B cell (primary cell): ENCODE measurements at regions not wholly inside any gene's neighbourhood (a gene's known extent, or its start where the extent isn't known, plus 50 kb on each side); places are given as distances from the start of the nearest gene placed in this dataset.

Source experiments
- ATAC-seq: fragments of 200-7000 bp; cut with Tn5 transposase; one replicate; pipeline ENCODE4 v1.10.0; 2021; ENCODE audit warnings: low read depth, mild to moderate bottlenecking, moderate number of reproducible peaks, moderate library complexity
- CTCF ChIA-PET: fragments of 350-600 bp; sonication (Branson Sonifier 250); formaldehyde crosslinking; loops from one replicate; lab custom pipeline; 2021; ENCODE audit warnings: antibody characterized with exemption, inconsistent platforms; lab: Charles Lee
- POLR2A ChIA-PET: fragments of 350-600 bp; sonication (Branson Sonifier 250); formaldehyde crosslinking; loops from one replicate; lab custom pipeline; 2021; ENCODE audit warnings: antibody characterized with exemption; lab: Charles Lee
- DNase-seq: peaks from one replicate; pipeline ENCODE4 v3.0.0; 2013
- H2AFZ ChIP-seq: 2 replicates; pipeline ENCODE4 v1.6.1; 2012; ENCODE audit warnings: mild to moderate bottlenecking, low read depth, low read length; ENCODE audit not compliant: insufficient read depth, poor library complexity, severe bottlenecking
- H3K27ac ChIP-seq, 2 donors: 1 replicate in 1 of 2; 2 replicates in 1 of 2; pipeline ENCODE4 v1.5.1; 2012 to 2013; ENCODE audit warnings: low read length in 2 of 2, mild to moderate bottlenecking in 2 of 2, moderate library complexity in 1 of 2
- H3K27me3 ChIP-seq, 4 experiments: fragments of 200-600 bp in 1 of 4; sonication (generic) in 1 of 4; replicated peaks in 1 of 4; 1 replicate in 2 of 4; 2 replicates in 2 of 4; pipeline versions ENCODE4 v1.6.1 to v1.7.0; 2013 to 2016; ENCODE audit warnings: low read length in 3 of 4, mild to moderate bottlenecking in 2 of 4, mixed read lengths in 1 of 4, moderate library complexity in 1 of 4; ENCODE audit not compliant: insufficient read depth in 4 of 4, control insufficient read depth in 3 of 4; ENCODE audit errors: control extremely low read depth in 1 of 4
- H3K36me3 ChIP-seq, 2 experiments: replicated peaks in 1 of 2; 1 replicate in 1 of 2; 2 replicates in 1 of 2; pipeline versions ENCODE4 v1.6.1 to v1.7.1; 2013; ENCODE audit warnings: low read length in 1 of 2; ENCODE audit not compliant: insufficient read depth in 2 of 2, control insufficient read depth in 1 of 2; ENCODE audit errors: control extremely low read depth in 1 of 2, extremely low read depth in 1 of 2
- H3K4me1 ChIP-seq, 2 donors: fragments of 200-600 bp in 1 of 2; sonication (generic) in 1 of 2; 1 replicate in 1 of 2; 2 replicates in 1 of 2; pipeline versions ENCODE4 v1.5.1 to v1.6.1; 2013 to 2017; ENCODE audit warnings: low read length in 2 of 2; ENCODE audit not compliant: control insufficient read depth in 2 of 2, insufficient read depth in 2 of 2
- H3K4me2 ChIP-seq: replicated peaks from 2 replicates; pipeline ENCODE3; 2012; ENCODE audit warnings: mild to moderate bottlenecking, low read depth, low read length; ENCODE audit not compliant: poor library complexity, severe bottlenecking
- H3K4me3 ChIP-seq, 5 experiments: fragments of 200-600 bp in 1 of 5; sonication (generic) in 1 of 5; 1 replicate in 3 of 5; 2 replicates in 2 of 5; pipeline versions ENCODE4 v1.5.1 to v1.7.0; 2011 to 2016; ENCODE audit warnings: low read length in 4 of 5, mild to moderate bottlenecking in 4 of 5, low read depth in 2 of 5, control low read depth in 1 of 5, moderate library complexity in 1 of 5; ENCODE audit not compliant: insufficient read depth in 1 of 5; ENCODE audit errors: control extremely low read depth in 1 of 5, extremely low read depth in 1 of 5
- H3K79me2 ChIP-seq: fragments of 200-600 bp; sonication (generic); one replicate; pipeline ENCODE4 v1.6.0; 2016; ENCODE audit warnings: low read length; ENCODE audit not compliant: control insufficient read depth, insufficient read depth
- H3K9ac ChIP-seq: fragments of 200-600 bp; sonication (generic); 2 replicates; pipeline ENCODE4 v1.6.1; 2017; ENCODE audit warnings: mild to moderate bottlenecking, low read length, moderate library complexity
- H3K9me3 ChIP-seq, 3 donors: one replicate each; pipeline versions ENCODE4 v1.6.1 to v1.7.1; 2013; ENCODE audit warnings: low read length in 2 of 3; ENCODE audit not compliant: control insufficient read depth in 2 of 3, insufficient read depth in 1 of 3; ENCODE audit errors: control extremely low read depth in 1 of 3
- H4K20me1 ChIP-seq: 2 replicates; pipeline ENCODE4 v1.6.0; 2012; ENCODE audit warnings: mild to moderate bottlenecking, low read length; ENCODE audit not compliant: insufficient read depth, control insufficient read depth, poor library complexity, severe bottlenecking
- H3K27ac Mint-ChIP-seq: one replicate; pipeline ENCODE4 v1.8.0; 2021; ENCODE audit warnings: mixed read lengths
- H3K27me3 Mint-ChIP-seq: one replicate; pipeline ENCODE4 v1.8.0; 2021; ENCODE audit warnings: mixed read lengths
- H3K4me1 Mint-ChIP-seq: one replicate; pipeline ENCODE4 v1.8.0; 2021; ENCODE audit warnings: mixed read lengths
- H3K4me3 Mint-ChIP-seq: one replicate; pipeline ENCODE4 v1.8.0; 2021; ENCODE audit warnings: mixed read lengths
- H3K9me3 Mint-ChIP-seq: one replicate; pipeline ENCODE4 v1.8.0; 2022; ENCODE audit warnings: mixed read lengths; ENCODE audit not compliant: insufficient read depth
- EZH2 ChIP-seq: IDR thresholded peaks from 2 replicates; pipeline ENCODE4 v1.6.1; 2012; ENCODE audit warnings: borderline replicate concordance, low read depth, mild to moderate bottlenecking, moderate library complexity, low read length; ENCODE audit not compliant: insufficient read depth, poor library complexity, severe bottlenecking
- WGBS: methylation state at CpG from one replicate; pipeline ENCODE4 v1.1.5; 2013; ENCODE audit warnings: missing lambda C conversion rate; ENCODE audit not compliant: insufficient coverage; 5-methylcytosine and 5-hydroxymethylcytosine counted together
- intact Hi-C: fragments of 100-400 bp; cut with micrococcal nuclease; formaldehyde crosslinking; loops from one replicate; pipeline ENCODE4 v1.10.0; 2022
- TF ChIP-seq, protein P1 (sequence below): fragments of 200-600 bp; IDR thresholded peaks from one replicate; pipeline ENCODE4 v1.8.0; 2022; ENCODE audit warnings: antibody characterized with exemption, mild to moderate bottlenecking

DNA sequence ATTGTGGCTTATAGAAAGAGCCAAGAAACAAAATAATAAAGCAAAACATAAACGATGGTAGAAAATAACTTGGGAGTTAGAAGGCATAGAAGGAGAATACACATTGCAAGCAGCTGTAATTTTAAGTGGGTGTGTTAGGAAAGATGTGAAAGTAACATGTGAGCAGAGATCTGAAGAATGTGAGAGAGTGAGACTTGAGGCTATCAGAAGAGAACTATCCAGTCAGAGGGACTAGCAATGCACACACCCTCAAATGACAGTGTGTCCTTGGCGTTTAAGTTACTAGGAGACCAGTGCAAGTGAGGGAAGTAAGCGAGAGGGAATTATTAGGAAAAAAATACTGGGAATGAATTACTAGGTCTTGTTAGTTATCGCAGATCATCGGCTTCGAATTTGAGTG, 304.9 kb downstream of the DSEL start:
- Histone ChIP-seq H3K79me2 (no peaks in the 10 kb centered on the region), H3K36me3 (no peaks in the 10 kb centered on the region), H3K27me3 (no peaks in the 10 kb centered on the region), H3K9me3 (peaks cover 0 to 4% (median 0%) of the 10 kb centered on the region in 3 donors), H3K4me2 (no peak overlapping the region), H3K4me1 (no peaks in the 10 kb centered on the region), H3K27ac (no peak overlapping the region), H4K20me1 (no peaks in the 10 kb centered on the region), H3K4me3 (no peak overlapping the region), H2AFZ (no peak overlapping the region), H3K9ac (no peak overlapping the region)
- no peaks in the 10 kb centered on the region for H3K4me1 Mint-ChIP-seq
- ChIA-PET CTCF (no interaction called here), POLR2A (no interaction called here)
- no peak overlapping the region for H3K4me3 Mint-ChIP-seq
- intact Hi-C loops: no loop called here
- 93% methylated on average over 4 of the region's 6 CpGs for WGBS
- H3K27me3 Mint-ChIP-seq: no peaks in the 10 kb centered on the region
- no peak for ATAC-seq
- no peaks in the 10 kb centered on the region for H3K9me3 Mint-ChIP-seq
- no peak for TF ChIP-seq EZH2
- TF ChIP-seq, protein P1, sequence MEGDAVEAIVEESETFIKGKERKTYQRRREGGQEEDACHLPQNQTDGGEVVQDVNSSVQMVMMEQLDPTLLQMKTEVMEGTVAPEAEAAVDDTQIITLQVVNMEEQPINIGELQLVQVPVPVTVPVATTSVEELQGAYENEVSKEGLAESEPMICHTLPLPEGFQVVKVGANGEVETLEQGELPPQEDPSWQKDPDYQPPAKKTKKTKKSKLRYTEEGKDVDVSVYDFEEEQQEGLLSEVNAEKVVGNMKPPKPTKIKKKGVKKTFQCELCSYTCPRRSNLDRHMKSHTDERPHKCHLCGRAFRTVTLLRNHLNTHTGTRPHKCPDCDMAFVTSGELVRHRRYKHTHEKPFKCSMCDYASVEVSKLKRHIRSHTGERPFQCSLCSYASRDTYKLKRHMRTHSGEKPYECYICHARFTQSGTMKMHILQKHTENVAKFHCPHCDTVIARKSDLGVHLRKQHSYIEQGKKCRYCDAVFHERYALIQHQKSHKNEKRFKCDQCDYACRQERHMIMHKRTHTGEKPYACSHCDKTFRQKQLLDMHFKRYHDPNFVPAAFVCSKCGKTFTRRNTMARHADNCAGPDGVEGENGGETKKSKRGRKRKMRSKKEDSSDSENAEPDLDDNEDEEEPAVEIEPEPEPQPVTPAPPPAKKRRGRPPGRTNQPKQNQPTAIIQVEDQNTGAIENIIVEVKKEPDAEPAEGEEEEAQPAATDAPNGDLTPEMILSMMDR: no peak
- H3K27ac Mint-ChIP-seq: no peak overlapping the region
- no peak for DNase-seq

DNA sequence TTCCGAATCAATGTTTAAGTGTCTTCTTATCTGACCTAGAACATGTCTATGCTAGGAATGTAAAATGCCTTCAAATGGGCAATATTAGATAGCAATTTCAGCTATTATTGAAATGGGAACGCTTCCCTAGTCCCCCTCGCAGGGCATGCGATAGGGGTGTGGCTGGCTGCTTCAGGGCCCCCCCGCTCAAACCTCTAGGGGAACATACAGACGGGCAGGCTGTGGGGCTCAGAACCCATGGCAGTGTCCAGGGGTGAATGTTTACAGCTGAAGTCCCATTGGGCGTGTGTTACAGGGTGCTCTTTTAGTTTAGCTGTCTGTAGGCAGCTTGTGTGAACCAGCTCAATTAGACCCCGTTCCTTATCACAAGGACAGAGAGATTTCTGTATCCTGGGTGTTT, 315.9 kb downstream of the DSEL start:
- ChIA-PET CTCF (interaction anchor here (0.9 to 1.0 kb wide), 2 partner anchors 8 to 96 kb away, joined by 3 read pairs; no protein-coding TSS in a partner anchor), POLR2A (no interaction called here)
- intact Hi-C loops: no loop called here
- no peak overlapping the region for H3K27ac Mint-ChIP-seq
- no peak overlapping the region for H3K9ac ChIP-seq
- H3K4me1 Mint-ChIP-seq: no peaks in the 10 kb centered on the region
- no peaks in the 10 kb centered on the region for H3K4me1 ChIP-seq
- H2AFZ ChIP-seq: no peak overlapping the region
- H3K27me3 ChIP-seq: peaks cover 0 to 3% (median 0%) of the 10 kb centered on the region in 4 experiments
- H3K4me3 ChIP-seq: no peak overlapping the region
- ATAC-seq (no peak), DNase-seq (no peak)
- H3K4me3 Mint-ChIP-seq: no peak overlapping the region
- WGBS: 92% methylated on average over 6 of the region's 8 CpGs
- H3K4me2 ChIP-seq: no peak overlapping the region
- H4K20me1 ChIP-seq: no peaks in the 10 kb centered on the region
- no peaks in the 10 kb centered on the region for H3K9me3 Mint-ChIP-seq
- H3K9me3 ChIP-seq: no peaks in the 10 kb centered on the region
- no peak for TF ChIP-seq EZH2
- TF ChIP-seq, protein P1: no peak
- no peaks in the 10 kb centered on the region for H3K79me2 ChIP-seq
- H3K27me3 Mint-ChIP-seq: peaks cover 6% of the 10 kb centered on the region
- no peaks in the 10 kb centered on the region for H3K36me3 ChIP-seq
- H3K27ac ChIP-seq: no peak overlapping the region
